CD4-positive, alpha-beta T cell treated with Interleukin-12 subunit alpha and Interleukin-12 subunit beta, for 1 hour (primary cell): ENCODE measurements at regions not wholly inside any gene's neighbourhood (a gene's known extent, or its start where the extent isn't known, plus 50 kb on each side); places are given as distances from the start of the nearest gene placed in this dataset.

Experiments
- DNase-seq: peaks from one replicate; pipeline ENCODE4 v3.0.0-alpha.2; 2020

DNA sequence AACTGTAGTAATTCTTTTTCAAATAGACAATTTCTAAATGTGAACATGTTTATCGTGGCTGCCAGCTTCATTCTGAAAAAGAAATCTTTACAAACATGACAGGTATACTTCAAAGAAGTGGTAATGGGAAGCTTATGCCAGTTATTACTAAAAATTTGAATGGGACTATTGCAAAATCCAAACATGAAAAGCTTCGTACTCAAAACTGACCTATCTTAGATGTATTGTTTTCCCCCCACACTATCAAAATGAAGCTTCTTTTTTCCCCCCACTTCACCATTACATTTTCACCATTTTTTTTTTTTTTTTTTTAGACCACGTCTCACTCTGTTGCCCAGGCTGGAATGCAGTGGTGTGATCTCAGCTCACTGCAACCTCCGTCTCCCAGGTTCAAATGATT is 50.4 kb upstream of the SERTAD2 start:
- no peak for DNase-seq

DNA sequence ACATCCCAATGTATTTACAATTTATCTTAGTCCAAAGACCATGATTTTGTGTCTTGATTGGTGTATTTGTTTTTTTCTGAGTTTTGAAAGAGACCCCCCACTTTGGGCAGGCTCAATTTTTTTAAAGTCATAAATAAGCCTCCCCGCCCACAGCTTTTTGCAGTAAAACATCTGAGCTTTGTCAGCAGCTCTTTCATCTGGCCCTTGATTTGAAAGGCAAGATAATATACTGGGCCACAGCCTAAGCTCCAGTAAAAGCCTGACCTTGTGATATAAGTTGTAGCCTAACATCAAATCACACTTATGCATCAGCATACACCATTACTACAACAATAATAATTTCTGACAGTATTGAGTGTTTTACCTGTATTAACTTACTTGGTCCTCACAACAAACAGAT is 51.3 kb upstream of the SERTAD2 start:
- DNase-seq, result no peak

DNA sequence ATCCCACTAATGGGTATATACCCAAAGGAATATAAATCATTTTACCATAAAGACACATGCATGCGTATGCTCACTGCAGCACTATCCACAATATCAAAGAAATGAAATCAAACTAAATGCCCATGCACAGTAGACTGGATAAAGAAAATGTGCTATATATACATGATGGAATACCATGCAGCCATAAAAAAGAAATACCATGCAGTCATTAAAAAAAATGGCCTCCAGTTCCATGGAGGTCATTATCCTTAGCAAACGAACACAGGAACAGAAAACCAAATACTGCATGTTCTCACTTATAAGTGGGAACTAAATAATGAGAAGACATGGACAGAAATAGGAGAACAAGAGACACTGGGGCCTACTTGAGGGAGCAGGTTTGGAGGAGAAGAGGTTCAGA is 53.6 kb upstream of the SERTAD2 start:
- DNase-seq, result no peak

DNA sequence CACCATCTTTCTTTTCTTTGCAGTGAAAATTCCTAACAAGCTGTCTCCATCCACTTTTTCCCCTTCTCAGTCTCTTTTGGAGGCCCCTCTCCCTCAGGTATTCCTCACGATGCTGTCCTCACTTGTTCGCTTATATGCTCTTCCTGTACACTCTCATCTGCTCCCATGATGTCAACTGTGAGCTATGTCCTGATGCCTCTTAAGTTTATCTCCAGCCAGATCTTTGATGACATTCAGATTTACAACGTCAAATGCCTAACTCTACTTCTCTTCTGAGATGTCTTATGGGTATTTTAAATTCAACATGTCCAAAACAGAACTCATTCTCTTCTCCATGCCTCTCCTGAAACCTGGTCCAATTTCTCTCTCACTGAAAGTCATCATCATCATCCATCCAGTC is 55.1 kb upstream of the SERTAD2 start:
- DNase-seq, result no peak

DNA sequence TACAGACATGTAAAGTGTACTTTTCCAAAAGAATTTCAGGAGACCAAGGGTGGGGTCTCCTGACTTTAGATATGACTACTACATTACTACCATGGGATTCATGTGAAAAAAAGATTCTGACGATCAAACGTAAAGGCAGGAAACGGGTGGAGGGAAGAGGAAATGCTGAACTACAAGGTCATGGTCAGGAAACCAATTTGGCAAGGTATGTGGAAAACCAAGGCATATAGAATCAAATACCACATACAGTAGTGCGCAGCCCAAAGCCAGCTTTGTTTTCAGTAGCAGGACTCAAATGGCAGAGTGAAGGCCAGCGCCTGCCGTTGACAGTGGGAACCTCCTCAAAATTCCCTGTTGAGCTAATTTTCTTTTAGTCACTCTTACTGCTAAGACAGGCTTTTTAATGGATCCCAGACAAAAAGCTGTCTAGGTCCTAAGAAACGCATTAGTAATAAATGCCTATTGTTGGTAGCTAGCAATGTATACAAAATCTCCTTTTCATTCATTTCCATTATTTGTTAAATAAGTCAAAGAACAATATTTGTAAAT is 57.6 kb upstream of the SERTAD2 start:
- DNase-seq, result no peak

DNA sequence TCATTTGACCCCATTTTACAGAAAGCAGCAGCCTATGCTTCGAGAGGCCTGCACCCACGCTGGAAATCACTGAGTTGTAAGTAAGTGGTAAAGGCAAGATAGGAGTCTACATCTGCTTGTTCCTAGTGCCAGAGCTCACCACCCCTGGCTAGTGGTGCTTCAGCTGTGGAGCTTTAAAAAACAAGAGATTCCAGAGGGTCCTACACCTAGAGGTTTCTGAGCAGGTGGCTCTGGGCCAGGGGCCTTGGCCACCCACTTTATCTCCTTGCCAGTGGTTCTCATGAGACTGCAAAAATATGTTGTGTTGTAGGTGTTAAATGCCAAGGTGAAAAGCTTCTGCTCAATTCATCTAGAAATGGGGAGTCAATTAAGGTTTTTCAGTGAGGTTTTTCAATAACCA is 60.0 kb upstream of the SERTAD2 start:
- DNase-seq, result no peak

DNA sequence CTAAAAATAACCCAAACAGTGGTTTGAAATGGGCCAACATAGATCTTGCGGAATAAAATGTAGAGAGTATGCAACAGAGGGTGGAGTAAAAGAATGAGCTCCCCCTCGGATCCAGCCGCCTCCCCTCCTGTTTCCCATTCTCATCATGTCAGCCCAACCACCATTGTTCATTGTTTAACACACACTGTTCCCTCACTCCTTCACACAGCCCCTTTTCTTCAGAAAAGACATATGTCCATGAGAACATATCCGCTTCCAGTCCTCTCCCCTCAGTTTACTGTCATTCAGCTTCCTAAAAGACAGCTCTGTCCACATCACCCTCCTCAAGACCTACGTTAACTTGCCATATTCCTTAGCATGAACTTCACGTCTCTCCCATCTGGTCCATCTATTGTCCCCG is 62.9 kb upstream of the SERTAD2 start:
- DNase-seq, result no peak

DNA sequence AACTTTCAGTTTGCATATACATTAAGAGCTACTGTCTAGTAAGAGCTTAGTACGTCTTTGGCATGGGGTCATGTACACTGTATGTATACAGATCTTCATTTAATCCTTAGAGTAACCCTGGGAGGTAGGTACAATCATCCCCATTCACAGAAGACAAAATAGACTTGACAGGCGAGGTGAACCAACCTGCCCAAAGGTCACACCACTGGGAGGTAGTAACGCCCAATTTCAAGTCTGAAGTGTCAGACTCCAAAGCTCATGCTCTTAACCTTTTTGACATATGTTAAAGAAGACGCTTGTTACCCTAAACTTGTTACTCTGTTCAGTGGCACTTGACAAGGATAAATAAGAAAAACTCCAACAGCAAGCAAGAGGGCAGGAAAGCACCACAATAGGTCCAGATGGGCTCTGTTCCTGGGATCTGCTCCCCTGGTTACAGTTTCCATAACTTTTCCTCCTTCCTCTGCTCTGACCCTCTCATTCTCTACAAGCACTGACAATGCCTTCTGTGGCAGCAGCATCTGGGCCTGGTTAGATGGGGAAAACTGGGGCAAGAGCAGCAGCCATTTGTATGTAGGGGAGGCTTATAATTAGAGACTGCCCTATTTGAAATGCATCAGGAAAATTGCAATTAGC is 64.7 kb upstream of the SERTAD2 start:
- no peak for DNase-seq

DNA sequence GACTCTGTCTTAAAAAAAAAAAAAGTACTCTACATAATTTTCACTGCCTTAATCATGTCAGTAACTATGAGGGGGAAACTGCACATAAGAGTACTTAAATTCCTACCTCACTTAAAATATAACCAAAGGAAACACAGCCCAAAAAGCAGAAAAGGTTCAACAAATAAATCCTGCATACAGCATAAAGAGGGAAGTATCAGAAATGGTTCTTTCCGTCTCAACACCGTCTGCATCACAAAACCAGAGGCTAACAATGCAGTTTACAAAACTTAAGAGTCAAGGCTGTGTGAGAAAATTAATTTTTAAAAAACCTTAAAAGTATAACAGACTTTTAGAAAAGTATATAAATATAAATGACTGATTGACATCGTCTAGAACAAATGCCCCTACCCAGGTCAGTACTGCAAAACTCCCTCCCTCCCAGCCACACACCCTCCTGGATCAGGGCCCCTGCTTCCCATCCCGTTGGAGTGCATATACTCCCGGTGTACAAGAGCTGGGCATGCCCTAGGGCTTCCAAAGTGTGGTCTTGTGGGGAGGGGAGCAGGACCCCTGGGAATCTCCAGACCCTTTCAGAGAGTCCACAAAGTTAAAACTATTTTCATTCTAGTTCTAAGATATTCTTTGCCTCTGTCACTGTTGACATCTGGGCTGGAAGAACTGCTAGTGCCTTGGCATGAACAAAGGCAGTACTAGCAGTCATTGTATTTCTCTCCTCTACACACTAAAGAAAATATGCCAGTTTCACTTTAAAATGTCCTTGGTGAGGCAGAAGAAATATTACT is 67.0 kb upstream of the SERTAD2 start:
- no peak for DNase-seq

DNA sequence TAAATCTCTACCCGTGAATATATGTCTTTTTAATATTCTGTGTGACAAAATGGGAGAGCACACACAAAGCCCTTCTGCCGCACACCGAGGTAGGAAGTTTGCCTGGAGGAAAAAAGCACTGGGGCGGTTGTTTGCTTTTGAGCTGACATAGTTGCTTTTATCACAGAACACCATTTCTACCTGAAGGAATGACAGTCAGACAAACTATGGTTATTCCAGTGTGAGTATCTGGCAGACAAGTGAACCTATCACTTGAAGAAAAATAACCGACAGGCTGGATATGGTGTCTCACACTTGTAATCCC is 67.6 kb upstream of the SERTAD2 start:
- no peak for DNase-seq

DNA sequence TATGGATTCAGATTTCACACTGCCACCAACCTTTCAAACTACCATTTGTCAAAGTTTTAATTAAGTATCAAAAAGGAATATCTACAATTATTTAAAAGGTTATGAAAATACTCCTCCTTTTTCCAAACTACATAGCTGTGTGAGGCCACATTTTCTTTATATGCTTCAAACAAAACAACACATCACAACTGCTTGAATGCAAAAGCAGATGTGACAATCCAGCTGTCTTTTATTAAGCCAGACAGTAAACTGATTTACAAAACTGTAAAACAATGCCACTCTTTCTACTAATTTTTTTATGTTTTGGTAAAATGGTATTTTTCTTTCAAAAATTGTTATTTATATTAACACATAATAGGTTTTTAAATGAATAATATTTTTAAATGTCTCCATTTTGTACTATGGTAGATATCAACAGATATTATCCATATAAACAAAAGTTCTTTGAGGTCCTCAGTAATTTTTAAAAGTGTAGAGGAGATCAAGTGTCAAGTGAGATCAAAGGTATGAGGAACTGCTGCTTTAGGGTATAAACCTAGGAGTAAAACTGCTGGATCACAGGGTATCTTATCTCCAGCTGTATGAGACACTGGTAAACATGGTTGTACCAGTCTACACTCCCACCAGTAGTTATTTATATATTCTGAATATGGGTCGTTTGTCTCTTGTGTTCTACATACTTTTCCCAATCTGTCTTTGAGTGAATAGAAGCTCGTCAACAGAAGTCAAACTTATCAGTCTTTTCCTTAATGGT is 68.8 kb upstream of the SERTAD2 start:
- no peak for DNase-seq

DNA sequence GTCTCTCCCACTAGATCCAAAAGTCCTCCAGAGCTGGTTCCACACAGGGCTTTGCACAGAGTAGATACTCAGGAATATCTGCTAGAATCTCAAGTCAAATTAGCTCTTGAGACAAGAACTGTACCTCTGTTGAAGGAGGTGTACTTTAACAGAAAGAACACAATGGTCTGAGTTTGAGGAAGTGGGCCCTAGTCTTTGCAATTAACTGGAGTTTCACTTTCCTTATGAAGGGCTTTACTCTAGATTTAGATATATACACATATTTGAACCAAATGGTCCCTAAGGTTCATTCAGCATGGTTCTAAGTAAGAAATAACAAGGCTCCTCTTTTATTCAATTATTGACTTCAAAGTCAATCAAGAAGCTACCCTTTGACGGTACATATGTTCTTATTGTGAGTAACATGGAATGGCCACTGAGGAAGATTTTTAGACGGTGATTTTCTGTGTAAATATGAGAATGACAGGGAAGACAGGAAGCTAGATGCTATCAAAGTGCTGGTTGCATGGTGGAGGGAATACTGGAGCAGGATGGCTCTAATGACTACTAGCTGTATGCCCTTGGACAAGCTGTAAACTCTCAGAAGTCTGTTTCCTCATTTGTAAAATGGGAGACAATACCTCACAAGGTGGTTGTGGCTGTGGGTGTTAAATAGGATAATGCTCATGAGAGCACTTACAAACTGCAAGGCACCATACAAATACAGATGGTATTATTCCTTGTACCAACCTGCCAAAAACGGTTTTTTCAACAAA is 73.5 kb upstream of the SERTAD2 start:
- peak; percentile 50 for DNase-seq

DNA sequence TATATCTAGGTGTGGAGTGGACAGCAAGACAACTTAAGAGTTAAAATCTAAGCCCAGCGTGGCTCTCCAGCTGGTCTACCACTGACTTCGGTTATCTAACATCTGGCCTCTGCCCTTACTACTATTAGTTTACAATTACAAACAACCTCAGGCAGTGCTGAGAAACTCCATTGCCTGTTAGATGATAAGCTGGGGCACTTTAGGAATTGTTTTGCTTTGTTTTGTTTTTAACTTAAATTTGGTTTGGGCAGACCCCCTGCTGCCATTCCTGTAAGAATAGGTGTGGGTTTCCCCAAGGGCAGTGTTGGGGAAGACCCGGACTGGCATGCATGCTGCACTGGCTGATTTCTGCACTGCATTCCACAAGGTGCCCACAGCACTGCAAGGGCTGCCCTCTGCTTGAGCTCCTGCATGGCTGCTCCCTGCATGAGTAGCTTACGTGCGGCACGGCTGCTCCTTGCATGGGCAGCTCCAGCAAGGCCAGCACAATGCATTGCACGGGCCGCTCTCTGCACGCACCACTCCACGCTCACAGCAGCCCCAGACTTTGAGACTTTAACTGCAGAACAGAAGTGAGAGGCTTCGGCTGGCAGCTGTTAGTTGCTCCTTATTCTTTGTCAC is 74.2 kb upstream of the SERTAD2 start:
- DNase-seq, result no peak

DNA sequence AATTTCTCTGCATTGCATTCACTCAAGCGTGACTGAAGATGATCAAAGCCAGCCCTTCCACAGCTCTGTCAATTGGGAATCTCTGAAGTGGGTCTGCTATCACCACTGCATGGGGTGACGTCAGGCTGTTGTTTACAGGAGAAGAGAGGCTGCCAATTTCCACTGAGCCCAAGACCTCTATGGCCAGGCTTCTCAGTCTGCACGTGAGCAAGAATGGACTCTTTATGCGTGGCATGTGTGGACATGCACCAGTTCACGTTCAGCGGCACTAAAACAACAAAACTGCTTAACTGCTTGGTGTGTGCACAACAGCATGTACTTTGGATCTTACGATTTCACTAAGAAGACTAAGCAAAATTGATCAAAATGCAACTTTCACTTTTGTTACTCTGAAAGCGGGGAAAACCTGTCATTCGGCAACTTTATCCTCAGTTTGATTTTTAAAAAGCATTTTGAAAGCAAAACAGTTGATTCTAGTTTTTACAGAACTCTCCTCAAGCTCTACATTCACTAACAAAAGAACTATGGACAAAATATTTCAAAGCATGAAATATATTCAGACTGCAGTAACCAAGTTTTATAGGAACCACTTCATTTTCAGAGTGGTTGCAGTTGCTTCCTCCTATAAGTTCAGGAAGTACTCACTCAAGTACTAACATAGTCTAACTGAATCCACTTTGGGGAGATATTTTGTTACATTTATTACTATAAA is 77.0 kb upstream of the SERTAD2 start:
- peak; percentile 60 for DNase-seq

DNA sequence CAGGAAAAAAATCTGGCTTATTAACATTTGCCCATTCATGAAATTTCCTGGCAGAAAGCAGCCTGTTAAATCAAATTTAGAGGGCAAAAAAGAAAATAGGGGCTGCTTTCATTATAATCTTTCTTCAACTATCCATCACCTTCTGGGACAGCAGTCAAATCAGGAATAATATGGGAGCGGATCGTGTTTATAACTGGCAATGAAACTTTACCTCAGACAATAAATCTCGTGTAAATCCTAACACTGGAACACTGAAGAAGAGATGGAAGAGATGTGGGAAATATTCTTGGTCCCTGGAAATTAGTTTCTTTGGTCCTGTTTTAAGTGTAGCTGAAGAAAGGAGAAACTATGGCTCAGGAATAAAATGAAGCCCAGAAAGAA is 77.5 kb upstream of the SERTAD2 start:
- no peak for DNase-seq

DNA sequence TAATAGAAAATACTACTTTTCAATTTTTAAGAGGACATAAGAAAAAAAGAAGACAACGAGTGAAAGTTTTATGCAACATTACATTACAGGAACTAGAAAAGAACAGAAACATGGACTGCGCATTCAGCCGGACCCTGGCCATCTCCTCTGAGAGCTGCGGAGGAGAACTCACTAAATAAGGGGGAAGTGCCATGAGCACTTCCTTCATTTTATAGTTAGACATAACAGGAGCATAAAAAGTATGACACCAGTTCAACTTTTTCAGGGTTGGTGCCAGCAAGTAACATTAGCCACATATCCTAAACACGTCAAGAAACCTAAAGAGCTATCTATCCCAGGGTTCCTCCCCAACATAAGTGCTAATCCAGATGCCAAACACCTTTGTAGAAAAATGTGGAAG is 78.0 kb upstream of the SERTAD2 start:
- DNase-seq, result no peak

DNA sequence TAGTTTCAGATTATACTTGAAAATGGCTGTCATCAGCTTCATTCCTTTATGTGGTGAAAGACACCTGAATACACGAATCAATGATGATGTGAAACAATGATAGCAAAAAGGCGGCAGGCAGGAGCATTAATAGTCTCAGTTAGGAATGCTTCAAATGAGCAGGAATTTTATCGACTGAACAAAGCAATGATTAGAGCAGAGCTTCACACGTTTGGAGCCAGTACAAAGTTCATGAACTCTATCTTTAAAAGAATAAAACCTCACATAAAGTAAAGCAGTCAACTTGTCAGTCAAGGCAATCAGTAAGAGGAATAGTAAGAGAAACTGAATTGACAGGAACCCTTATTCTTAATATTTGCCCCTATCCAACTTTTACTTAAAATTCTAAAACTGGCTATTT is 78.4 kb upstream of the SERTAD2 start:
- DNase-seq, result no peak

DNA sequence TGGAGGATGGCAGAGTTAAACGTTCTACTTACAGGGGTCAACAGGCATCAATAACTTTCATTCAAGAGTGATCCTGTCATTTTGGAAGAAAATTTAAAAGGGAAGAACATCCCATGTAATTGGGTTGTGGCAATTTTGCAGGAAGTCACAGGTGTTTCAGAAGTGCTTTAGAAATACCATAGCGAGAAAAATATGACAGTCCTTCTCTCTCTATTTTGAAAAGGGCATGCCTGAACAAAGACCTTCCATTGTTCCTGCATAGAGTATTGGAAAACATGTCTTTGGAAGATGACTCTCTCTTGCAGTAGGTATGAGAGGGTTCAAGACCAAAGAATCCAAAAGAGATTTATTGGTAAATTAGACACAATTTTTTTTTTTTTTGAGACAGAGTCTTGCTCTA is 81.8 kb upstream of the SERTAD2 start:
- no peak for DNase-seq

DNA sequence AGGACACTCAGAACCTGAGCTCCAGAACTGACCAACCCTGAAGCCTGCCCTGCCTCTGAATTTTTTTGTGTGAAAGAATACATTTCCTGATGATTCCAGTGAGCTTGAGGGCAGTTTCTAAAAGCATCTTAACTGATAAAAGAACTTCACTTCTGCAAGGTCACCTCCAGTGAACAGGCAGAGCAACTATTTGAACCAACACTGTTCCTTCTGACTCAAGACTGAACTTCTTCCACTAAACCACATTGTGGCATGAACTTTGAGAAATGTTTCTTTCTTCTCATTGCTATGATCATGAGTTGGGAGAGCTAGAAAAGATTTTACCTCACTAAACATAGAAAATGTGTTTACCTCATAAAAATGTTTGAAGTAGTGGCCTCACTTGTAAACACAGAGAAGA is 83.8 kb upstream of the SERTAD2 start:
- DNase-seq, result no peak

DNA sequence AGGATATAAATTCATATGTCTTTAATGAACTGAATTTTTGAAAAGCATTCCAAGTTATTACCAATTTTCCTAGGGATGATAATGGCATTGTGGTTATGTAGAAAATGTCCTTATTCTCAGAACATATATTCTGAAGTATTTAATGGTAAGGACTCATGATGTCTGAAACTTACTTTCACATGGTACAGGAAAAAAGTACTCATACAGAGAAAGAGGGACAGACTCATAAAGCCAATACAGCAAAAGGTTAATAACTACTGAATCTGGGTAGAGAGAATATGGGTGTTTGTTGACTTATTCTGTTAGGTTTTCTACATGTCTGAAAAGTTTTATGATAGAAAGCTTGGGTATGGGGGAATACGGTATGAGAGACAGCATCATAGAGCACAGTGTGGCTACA is 84.3 kb upstream of the SERTAD2 start:
- DNase-seq, result no peak

DNA sequence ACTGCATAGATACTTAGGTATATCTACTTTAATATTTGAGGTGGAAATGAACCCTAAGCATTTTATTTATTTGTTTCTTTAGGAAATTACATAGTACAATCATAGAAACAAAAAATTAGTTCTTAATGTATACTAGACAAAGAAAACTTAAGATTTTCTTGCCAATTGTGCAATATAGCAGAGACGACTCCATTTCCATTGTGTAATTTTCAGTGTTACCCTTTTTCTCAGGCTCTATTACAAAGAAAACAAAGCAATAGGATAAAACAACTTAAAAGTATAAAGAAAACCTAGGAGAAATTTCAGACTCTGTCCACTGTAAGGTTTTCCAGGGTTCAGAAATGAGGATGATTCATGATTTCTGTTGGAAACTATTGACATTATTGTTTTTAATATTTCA is 89.0 kb upstream of the SERTAD2 start:
- DNase-seq, result no peak

DNA sequence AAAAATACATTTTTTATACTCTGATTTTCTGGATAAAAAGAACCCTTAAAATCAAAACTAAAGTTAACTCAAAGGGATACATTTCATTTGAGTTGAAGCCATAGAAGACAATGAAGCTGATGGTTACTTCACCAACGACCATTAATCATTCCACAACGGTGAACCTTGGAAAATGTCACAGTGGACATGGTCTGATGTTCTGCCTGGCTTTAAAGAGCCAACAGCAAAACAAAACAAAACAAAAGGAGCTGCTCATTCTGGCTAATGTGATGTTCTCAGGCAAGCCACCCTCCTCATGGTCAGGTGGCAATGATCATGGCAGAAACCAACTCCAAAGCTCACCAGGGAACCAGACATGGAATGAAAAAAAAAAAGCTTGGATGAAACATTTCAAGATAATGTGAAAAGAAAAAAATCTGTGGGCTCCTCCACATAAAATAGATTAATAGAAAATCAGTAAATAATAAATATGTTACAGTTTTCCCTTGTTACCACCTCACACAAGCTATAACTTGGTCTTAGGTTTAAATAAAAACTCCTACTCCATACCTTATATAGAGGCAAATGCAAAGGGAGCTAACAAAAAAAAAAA is 90.1 kb upstream of the SERTAD2 start:
- no peak for DNase-seq
